SK-N-SH treated with all-trans-retinoic acid at 6 μM for 48 hours (cell line): ENCODE measurements at regions not wholly inside any gene's neighbourhood (a gene's known extent, or its start where the extent isn't known, plus 50 kb on each side); places are given as distances from the start of the nearest gene placed in this dataset.

Experiments
- OSR1 ChIP-seq: fragments of 250-450 bp; sonication (Bioruptor Pico); IDR thresholded peaks from 2 replicates; pipeline ENCODE4 v1.8.0; 2022; ENCODE audit warnings: moderate library complexity, mild to moderate bottlenecking, inconsistent platforms
- PATZ1 ChIP-seq: fragments of 250-450 bp; sonication (Bioruptor Pico); IDR thresholded peaks from 2 replicates; pipeline ENCODE4 v1.8.0; 2020; ENCODE audit warnings: mild to moderate bottlenecking, moderate library complexity, borderline replicate concordance
- ZNF8 ChIP-seq: fragments of 450-650 bp; formaldehyde crosslinking; IDR thresholded peaks from 2 replicates; pipeline ENCODE4 v1.5.0; 2020; ENCODE audit warnings: mild to moderate bottlenecking, moderate library complexity

- TF ChIP-seq OSR1 (no peak), PATZ1 (CRISPR knock-in tag) (no peak), ZNF8 (CRISPR knock-in tag) (no peak)
These were observed 92.9 kb upstream of the ERG start for GRCh38 chr21:38591218-38591537.
